NCI-H187 (cell line): ENCODE measurements at regions not wholly inside any gene's neighbourhood (a gene's known extent, or its start where the extent isn't known, plus 50 kb on each side); places are given as distances from the start of the nearest gene placed in this dataset.
"Not testable (repeated sequence)": the region's sequence is repeated elsewhere in the genome, so short reads cannot be mapped to it uniquely, and the experiment has no call there.

Experiments
- DNase-seq, 2 experiments: peaks; one replicate each; lab custom pipeline; 2025; lab: John Stamatoyannopoulos, UW

DNA sequence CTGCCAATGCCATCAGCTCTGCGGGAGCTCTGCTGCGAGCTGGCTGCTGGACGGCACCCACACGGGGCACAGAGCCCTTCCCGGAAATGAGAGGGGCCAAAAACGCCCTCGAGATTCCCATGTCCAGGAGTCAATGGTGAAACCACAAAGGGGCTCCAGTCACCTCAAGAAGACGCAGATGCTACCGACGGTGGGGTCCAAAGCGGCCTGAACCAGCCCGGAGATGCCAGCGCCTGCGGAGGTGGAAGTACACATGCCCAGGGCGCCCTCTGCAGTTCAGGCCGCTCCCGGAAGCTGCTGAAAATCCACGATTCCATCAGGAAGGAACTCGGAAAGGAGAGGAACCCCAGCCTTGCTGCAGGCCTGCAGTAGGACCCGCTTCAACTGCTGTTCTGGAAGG lies 82.4 kb upstream of the SELENOP start:
- DNase-seq = no peak

DNA sequence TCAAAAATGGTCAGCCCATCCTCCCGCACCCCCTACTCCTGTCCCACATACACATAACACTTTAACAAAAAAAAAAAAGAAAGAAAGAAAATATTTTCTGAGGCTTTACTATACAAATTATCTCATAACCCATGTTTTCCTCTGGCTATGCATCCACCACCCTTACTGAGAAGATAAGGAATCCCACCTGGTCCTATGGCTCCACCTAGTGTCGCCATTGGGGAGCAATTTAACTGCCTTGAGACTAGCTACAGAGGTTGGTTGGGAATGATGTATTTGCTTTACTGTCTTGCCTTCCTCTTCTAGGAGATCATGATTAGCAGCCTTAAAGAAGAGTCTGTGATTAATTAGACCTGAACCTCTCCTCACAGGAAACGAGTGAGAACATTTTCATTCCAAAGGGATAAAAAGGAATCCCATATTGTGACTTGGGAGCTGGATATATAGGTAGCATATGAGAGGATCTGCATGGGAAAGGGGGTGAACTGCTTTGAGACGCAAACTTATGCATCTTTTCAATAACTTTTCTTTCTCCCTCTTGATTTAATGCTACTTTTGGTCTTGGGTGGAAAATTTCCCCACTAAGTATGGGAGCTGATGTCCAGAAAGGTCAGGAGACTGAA lies 77.7 kb upstream of the SELENOP start:
- DNase-seq = peak; percentile 65 to 78

DNA sequence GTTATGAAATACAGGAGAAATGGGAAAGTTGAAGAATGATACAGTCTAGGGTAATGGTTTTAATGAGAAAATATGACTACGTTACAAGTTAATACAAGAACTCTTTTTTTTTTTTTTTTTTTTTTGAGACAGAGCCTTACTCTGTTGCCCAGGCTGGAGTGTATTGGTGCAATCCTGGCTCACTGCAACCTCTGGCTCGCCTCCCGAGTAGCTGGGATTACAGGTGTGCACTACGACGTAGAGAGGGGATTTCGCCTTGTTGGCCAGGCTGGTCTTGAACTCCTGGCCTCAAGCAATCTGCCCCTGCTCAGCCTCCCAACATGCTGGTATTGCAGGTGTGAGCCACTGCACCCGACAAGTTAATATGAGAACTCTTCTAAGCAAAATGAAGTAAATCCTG lies 77.1 kb upstream of the SELENOP start:
- DNase-seq = no peak

DNA sequence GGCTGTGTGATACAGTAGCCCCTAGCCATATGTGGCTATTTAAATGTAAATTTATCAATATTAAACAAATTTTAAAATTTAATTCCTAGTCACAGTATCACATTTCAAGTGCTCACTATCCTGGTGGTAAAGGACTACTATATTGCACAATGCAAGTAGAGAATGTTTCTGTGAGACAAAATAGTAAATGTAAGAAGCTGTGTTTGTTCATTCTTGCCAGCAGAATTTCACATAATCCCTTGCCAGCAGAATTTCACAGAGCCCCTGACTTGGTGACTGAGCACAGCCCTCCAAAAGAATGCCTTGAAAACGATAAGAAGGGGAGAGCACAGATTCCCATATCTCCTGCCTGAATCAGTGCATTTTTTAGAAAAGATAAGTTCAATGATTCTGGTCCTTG lies 75.9 kb upstream of the SELENOP start:
- DNase-seq = no peak

DNA sequence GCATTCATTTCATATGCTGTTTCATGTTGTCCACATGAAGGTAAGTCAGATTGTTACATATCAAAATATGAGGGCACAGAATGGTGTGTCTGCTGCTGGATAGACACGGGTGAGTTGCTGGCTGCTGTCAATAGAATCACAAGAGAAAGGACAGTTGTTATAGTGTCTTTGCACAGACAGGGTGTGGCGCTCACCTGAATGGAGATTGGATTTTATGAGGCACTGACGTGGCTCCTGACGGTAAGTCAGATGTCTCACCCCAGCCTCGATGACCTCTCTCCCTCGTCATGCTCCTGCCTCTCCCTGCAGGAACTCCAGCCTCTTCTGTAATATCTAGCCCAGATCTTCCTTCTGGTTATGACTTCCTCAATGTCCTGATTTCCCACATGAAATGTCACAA lies 75.4 kb upstream of the SELENOP start:
- DNase-seq = peak; percentile 38 to 54

DNA sequence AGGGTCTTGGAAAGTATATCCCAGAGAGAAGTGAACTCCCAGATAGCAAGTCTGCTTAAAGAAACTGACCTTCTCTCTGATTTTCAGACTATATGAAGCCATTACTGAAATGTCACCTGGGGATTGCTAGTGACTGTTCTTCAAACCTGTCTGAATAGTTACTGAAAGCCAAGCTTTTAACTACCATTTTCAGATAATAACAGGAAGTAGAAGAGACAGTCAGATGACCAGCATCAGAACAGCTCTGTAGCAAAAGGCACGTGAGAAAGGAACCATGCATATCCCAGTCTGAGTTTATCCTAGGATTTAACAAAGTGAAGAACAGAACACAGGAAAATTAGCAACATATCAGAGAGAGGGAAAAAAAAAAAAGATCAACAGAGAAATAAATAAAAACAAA lies 74.9 kb upstream of the SELENOP start:
- no peak for DNase-seq

DNA sequence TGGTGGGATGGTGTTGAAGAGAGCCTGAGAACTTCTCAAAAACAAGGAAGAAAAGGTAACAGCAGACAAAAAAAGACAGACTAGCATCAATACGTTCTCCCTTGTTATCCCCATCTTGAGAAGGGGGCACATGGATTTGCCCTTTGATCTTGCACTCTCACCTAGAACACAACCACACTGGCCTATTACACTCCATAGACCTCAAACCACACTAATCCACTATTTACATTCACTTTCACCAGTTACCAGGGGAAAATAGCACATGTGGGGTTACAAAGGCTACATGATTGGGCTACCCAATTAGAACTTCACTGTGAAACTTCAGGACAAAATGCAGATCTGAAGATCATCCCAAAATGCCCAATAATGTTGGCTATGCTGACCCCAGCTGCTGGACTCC lies 72.6 kb upstream of the SELENOP start:
- no peak for DNase-seq

DNA sequence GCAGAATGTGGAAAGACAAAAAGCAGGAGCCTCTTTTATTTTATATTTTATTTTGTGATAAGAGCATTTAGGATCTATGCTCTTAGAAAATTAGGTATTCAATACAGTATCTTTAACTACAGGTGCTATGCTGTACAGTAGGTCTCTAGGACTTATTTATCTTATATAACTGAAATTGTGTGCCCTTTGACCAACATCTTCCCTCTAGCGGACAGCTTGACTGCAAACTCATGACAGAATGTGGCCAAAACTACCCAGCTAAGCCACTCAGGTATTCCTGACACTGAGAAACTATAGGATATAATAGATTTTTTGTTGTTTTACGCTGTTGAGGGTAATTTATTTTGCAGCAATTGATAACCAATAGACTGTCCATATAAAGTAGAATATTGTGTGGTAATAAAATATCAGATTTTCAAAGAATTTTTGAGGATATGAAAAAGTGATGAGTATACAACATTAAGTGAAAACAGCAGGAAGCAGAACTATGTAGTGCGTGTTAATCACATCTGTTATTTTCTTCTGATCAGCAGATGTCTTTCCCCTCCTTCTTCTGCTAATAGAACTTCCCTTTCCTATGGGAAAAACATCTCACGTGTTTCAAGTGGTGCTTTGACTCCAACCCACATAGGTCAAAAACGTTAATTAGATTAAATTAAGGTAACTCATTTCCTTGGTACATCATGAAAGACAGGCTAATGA lies 69.9 kb upstream of the SELENOP start:
- no peak for DNase-seq

DNA sequence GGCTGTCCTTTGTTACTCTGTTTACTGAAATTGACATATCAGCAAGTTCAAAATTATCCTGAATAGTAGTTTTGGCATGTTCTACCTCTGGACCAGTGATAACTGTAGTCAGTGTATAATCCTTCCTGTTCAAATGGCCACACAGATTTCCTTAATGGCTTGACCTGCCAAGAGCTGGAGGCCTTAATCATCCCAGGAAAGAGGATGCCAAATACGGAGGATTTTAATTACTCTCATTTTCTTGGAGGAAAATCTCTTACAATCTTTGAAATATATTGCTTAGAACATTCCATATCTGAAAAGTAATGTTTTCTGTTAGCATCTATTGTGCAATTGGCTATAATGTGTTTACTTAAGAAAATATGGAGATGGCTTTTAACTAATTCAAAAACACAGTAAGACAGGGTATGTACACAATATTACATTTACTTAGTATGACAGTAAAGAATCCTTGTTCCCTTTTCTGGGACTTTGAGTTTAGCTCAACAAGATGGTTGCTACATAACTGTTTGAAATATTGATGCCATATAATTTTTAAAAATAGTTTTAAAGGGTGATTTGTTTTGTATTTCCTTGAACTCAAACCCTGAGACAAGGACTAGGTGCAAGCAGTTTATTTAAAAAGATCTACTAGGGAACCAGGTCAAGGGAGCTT lies 68.9 kb upstream of the SELENOP start:
- DNase-seq = no peak

DNA sequence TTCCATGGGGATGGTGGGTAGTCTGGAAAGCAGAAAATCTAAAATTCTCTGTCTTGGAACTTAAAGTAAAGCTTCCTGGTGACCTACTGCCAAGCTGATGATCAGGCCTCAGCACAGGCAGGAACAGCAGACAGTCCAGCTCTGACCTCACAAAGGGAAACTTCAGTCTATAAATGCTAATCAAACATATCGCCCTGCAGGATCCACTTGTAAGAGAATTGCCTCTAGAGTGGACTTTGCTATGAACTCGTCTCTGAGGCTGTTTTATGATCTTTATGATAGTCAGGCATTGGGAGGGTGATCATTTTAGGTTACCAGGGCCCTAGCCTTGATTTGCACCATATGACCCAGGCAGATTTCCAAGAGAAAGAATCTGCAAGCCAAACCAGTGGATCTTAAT lies 67.6 kb upstream of the SELENOP start:
- DNase-seq = no peak

DNA sequence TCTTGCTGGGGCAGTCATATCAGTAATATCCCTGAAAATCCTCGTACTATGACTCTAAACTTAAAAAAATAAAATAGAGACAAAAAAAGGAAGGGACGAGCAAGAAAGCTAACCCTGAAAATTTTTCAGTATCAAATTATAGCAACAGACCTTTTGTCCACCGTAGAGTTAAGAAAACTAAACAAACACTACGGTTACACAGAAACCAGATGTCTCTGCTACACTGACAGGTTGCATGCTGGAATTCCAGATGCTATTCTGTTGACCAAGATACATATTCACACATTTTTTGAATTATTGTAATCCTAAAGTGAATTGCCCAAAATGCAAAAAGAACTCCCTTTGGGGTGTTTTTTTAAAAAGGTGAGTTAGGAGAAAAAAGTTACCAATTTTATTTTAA lies 66.9 kb upstream of the SELENOP start:
- DNase-seq = no peak

DNA sequence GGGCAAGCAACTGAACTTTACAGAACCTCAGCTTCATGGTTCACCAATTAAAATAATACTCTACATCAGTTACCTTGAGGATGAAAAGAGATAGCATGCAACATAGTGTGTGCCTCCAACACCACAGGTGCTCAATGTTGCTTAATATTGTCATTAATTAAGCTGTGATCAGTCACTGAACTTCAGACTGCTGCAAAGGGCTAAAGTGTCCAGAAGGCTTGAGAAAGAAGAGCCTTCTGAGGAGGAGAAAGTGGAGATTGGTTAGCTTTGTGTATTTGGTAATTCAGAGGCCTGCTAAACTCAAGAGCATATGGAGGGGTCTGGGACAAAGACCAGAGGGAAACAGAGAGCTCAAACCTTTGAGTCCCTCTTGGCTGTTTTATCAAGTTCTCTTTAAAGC lies 66.3 kb upstream of the SELENOP start:
- no peak for DNase-seq

DNA sequence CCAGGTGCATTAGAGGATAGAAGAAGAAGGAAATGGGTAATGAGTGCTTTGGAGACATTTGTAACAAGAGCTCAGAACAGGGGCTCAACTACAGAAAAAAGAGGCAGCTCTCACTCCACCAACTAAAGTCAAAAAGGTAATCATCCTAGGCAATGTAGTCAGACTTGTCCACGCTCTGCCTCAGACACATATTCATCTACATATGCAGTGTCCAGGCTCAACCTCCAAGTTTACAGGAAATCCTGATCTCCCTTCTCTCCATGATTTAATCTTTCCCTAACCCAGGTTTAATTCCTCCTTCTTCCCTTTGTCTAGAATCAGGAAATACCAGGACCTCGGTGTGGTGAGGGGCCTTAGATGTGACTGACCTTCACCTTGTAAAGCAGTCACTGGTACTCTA lies 65.7 kb upstream of the SELENOP start:
- DNase-seq = no peak

DNA sequence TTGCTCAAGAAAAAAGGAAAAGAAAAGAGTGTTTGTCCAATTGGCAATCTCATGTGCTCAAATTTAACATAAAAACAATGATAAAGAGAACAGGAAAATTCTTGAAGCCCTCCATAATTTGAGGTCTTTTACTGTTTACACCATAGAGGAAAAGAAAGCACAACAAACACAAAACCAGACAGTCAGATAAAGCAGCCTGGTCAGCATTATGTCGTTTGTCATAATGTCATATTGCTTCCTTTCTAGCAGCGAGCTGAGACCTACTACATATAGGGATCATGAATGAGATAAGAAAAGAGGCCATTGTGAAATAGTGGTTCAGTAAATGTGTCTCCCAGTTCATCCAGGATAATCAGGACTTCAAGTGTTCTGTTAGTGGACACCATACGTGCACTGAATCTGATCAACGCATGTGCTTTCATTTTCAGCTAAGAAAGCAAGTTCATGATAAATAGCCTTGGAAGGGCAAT lies 64.7 kb upstream of the SELENOP start:
- no peak for DNase-seq

DNA sequence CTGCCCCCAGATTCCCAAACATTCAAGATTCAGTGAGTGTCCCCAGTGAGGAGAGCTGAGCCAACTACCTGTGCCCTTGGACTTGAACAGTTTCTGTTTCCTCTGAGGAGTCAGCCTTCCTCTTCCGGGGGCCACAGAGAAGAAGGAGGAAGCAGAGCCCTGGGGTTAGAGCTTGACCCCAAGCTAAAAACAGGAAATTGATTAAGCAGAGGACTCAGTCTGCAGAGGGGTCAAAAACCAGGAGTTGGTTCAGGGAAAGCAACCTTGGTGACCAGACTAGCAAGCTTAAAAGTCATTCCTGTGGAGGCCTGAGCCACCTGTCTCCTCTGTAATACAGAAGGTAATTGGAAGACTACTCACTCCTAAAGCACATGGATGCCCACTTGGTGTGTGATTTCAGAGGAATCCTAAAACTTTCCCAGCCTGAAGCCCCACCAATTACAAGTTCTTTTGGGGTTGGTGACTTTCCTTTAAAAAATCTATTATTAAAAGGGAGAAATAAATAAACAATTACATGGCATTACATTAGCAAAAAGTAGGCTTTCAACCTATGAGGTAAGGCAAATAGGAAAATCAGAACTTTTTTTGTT lies 64.2 kb upstream of the SELENOP start:
- no peak for DNase-seq

DNA sequence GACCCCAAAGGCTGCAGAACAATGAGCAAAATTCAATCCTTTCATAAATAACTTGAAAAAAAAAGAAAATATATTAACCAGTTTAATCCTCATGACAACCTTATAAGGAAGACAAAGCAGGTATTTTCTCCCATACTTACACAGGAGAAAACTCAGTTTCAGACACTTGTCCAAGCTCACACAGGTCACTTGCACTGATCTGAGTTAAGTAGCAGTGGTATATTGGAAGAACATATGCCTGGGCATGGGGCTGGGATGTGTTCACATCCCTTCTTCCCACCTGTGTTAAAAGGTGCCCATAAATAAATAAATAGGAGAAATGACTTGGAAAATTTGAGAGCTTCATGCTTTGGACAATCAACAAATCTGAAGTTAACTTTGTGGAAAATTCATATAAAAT lies 63.5 kb upstream of the SELENOP start:
- no peak for DNase-seq

DNA sequence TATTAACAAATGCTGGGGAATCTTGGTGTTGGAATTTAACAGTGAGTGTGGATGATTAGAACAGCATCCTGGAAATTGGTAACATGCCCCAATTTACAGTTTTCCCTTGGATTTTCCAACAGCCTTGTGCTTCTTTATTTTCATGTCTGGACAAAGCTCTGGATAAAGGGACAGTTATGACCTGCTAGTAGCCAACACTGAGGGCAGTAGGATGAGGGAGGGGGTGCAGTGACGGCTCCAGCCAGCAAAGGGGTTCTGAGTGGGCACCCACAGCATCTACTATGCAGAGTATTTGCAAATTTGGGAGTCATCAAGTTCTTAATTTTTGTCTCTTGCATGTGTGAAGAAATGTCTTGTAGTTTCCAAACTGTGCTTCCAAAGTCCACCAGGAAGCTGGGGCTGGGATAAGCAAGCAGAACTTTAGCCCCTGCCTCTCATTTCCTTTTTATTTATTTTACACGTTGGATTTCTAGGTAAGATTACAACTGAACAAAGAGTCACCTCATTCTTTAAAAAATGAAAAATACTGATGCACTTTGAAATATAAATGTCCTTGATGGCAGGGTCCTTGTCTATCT lies 63.0 kb upstream of the SELENOP start:
- DNase-seq = no peak

DNA sequence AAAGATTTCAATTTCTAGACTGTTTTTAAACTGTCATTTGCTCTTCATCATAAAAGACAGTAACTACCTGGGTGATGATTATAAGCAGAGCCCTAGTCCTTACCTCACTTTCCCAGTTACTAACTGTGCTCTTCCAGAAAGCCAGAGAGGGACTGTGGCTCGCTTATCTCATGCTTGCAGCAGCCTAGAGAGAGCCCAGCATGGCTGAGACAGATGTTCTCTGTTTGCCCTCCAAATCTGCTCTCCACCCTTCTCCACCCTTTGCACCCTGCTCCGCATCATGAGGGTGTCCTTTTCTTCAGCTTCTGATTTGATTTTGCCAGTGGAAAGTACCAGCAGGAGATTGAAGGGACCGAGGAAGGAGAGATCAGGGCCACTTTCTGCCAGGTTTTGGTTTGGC lies 61.2 kb upstream of the SELENOP start:
- DNase-seq = no peak

DNA sequence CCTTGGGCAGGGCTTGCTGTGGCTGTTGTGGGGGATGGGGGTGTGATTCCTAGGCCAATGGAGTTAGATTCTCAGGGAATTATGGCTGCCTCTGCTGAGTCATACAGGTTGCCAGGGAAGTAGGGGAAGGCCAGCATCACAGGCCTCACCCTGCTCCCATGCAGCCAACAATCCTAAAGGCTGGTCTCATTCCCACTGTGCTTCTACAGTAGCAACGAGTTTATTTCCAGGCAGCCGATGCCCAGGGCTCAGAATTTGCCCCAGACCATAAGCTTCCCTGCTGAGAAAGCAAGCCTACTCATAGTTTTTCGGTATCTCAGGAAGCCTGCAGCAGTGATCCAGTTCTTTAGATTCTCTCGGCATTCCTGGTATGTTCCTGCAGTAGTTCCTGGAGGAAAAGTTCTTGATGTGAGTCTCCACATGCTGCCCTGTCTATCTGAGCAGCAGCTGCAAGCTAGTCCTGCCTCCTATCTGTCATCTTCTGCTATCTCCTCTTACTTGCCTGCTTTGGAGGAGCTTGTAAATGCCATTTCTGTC lies 59.3 kb upstream of the SELENOP start:
- no peak for DNase-seq

DNA sequence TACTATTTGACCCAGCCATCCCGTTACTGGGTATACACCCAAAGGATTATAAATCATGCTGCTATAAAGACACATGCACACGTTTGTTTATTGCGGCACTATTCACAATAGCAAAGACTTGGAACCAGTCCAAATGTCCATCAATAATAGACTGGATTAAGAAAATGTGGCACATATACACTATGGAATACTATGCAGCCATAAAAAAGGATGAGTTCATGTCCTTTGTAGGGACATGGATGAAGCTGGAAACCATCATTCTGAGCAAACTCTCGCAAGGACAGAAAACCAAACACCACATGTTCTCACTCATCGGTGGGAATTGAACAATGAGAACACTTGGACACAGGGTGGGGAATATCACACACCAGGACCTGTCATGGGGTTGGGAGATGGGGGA lies 56.7 kb upstream of the SELENOP start:
- DNase-seq = not testable (repeated sequence)

DNA sequence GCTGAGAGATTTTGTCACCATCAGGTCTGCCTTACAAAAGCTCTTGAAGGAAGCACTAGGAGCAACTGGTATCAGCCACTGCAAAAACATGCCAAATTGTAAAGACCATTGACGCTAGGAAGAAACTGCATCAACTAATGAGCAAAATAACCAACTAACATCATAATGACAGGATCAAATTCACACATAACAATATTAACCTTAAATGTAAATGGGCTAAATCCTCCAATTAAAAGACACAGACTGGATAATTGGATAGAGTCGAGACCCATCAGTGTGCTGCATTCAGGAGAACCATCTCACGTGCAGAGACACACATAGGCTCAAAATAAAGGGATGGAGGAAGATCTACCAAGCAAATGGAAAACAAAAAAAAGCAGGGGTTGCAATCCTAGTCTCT lies 53.1 kb upstream of the SELENOP start:
- DNase-seq = not testable (repeated sequence)
